HUES64 (cell line): ENCODE measurements at regions not wholly inside any gene's neighbourhood (a gene's known extent, or its start where the extent isn't known, plus 50 kb on each side); places are given as distances from the start of the nearest gene placed in this dataset.

Experiments used
- H3K27ac ChIP-seq: 2 replicates; pipeline ENCODE4 v1.7.0; 2013; ENCODE audit warnings: low read depth, low read length, inconsistent platforms
- H3K27me3 ChIP-seq: 2 replicates; pipeline ENCODE4 v1.6.1; 2013; ENCODE audit warnings: mild to moderate bottlenecking, low read length; ENCODE audit not compliant: insufficient read depth
- H3K36me3 ChIP-seq: 2 replicates; pipeline ENCODE4 v1.6.1; 2013; ENCODE audit warnings: mild to moderate bottlenecking, low read length; ENCODE audit not compliant: insufficient read depth
- H3K4me1 ChIP-seq: 2 replicates; pipeline ENCODE4 v1.6.1; 2013; ENCODE audit warnings: mild to moderate bottlenecking, low read length, moderate library complexity; ENCODE audit not compliant: insufficient read depth
- H3K4me3 ChIP-seq: 2 replicates; pipeline ENCODE4 v1.5.1; 2013; ENCODE audit warnings: mild to moderate bottlenecking, low read length, moderate library complexity
- H3K9ac ChIP-seq: 2 replicates; pipeline ENCODE4 v1.6.1; 2013; ENCODE audit warnings: mild to moderate bottlenecking, low read depth, low read length
- H3K9me3 ChIP-seq: 2 replicates; pipeline ENCODE4 v1.6.1; 2013; ENCODE audit warnings: low read depth, low read length; ENCODE audit not compliant: insufficient read depth
- WGBS: fragments of 150-250, 120-280 bp; methylation state at CpG from one replicate; pipeline ENCODE4 v1.1.7; 2013; ENCODE audit warnings: missing lambda C conversion rate; 5-methylcytosine and 5-hydroxymethylcytosine counted together

DNA sequence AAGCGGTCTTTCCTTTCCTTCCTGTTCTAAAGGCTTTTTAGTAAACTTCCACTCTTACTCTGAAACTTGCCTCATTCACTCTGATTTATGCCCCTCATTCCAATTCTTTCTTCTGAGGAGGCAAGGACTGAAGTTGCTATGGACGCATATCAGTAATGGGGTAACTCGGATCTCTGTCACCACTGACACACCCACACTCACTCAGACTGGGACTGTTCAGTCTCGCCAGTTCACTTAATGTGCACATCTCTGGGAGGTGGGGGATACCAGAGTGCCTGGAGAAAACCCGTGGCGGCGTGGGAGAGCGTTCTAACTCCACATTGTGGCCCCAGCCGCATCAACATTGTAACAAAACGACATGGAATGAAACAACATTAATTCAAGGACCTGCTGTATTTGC, 1139.3 kb upstream of the CELF2 start:
- no peak overlapping the region for H3K4me3 ChIP-seq
- no peaks in the 10 kb centered on the region for H3K4me1 ChIP-seq
- no peak overlapping the region for H3K9ac ChIP-seq
- H3K36me3 ChIP-seq, result no peaks in the 10 kb centered on the region
- no peak overlapping the region for H3K27ac ChIP-seq
- 96% methylated on average over 10 of the region's 10 CpGs for WGBS
- H3K9me3 ChIP-seq, result peaks cover 11% of the 10 kb centered on the region; the same call in 1 of the 2 replicates
- no peaks in the 10 kb centered on the region for H3K27me3 ChIP-seq

GRCh38 chr10:9885761-9886160, 1131.9 kb upstream of the CELF2 start:
- H3K9me3 ChIP-seq, result peaks cover 16% of the 10 kb centered on the region; the same call in 1 of the 2 replicates
- H3K4me3 ChIP-seq, result no peak overlapping the region
- H3K27ac ChIP-seq, result no peak overlapping the region
- H3K9ac ChIP-seq, result no peak overlapping the region
- H3K4me1 ChIP-seq, result no peaks in the 10 kb centered on the region
- H3K27me3 ChIP-seq, result no peaks in the 10 kb centered on the region
- 100% methylated on average over 3 of the region's 3 CpGs for WGBS
- H3K36me3 ChIP-seq, result no peaks in the 10 kb centered on the region

- no peak overlapping the region for H3K9ac ChIP-seq
- WGBS, result 80% methylated on average over 1 of the region's 1 CpG
- no peak overlapping the region for H3K27ac ChIP-seq
Measured at GRCh38 chr10:9886772-9887171, 1130.9 kb upstream of the CELF2 start.

DNA sequence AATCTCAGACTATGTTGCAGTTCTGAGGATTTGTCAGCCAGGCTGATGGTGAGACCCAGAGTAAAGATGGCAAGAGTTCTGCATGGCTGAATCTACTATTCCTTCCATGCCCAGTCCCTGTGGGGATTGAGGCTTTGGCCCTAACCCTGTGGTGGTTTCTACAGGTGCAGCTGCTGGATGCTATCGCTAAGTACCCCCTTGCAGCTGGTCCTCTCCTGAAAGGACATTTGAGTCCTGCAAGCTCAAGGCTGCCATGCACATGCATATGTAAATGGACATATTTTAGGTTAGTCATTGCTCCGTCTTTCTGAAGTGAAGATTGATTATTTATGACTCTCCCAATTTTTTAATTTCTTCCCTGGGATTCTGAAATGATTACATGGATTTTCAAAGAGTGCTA, 1122.2 kb upstream of the CELF2 start:
- WGBS, result 90% methylated on average over 2 of the region's 2 CpGs
- Histone ChIP-seq H3K36me3 (no peaks in the 10 kb centered on the region), H3K27ac (no peak overlapping the region), H3K27me3 (no peaks in the 10 kb centered on the region), H3K4me3 (no peak overlapping the region), H3K9ac (no peak overlapping the region), H3K9me3 (no peaks in the 10 kb centered on the region; the same call in 1 of the 2 replicates), H3K4me1 (0 out of 2 replicates have a peak, but pooled peaks cover 4% of the 10 kb centered on the region)

More at GRCh38 chr10:9886772-9887171, 1130.9 kb upstream of the CELF2 start:
- peaks cover 16% of the 10 kb centered on the region; the same call in 1 of the 2 replicates for H3K9me3 ChIP-seq
- H3K27me3 ChIP-seq, result no peaks in the 10 kb centered on the region
- no peaks in the 10 kb centered on the region for H3K4me1 ChIP-seq
- no peaks in the 10 kb centered on the region for H3K36me3 ChIP-seq
- no peak overlapping the region for H3K4me3 ChIP-seq

- Histone ChIP-seq H3K27me3 (no peaks in the 10 kb centered on the region), H3K4me1 (0 out of 2 replicates have a peak, but pooled peaks cover 4% of the 10 kb centered on the region), H3K9me3 (no peaks in the 10 kb centered on the region; the same call in 1 of the 2 replicates), H3K9ac (no peak overlapping the region), H3K36me3 (no peaks in the 10 kb centered on the region), H3K27ac (no peak overlapping the region), H3K4me3 (no peak overlapping the region)
Measured at GRCh38 chr10:9895981-9896380, 1121.7 kb upstream of the CELF2 start.

DNA sequence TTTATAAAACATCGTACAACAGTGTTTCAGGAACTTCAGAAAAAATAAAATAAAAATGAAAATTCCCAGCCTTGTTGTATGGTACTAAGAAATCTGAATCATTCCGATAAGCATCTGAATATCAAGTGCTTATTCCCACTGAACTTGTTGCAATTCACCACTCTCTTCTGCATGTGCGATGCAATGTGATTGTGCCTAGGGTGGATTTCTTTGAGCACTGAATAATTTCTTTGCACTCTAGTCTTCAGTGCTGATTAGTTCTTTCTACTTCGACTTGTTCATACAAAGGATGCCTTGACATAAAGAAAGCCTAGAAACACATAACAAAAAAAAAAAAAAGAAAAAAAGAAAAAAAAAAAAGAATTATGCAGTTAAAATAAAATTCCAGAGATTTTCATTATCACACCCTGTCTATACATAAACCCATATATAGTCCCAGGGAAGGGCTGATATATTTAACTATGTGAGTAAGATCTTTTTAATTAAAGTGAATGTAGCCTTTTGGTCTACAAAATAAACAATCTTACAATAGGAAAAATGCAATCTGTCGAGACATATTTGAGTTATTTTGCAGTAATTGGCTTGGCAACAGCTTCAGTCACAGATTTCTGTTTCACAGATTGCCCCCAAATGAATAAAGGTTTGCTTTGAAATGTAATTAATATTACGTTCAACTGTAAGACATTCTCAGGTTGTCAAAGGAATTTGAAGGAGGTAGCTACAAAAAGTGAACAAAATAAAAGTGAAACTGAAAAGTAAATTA, 1118.9 kb upstream of the CELF2 start:
- Histone ChIP-seq H3K27ac (no peak overlapping the region), H3K4me3 (no peak overlapping the region), H3K9me3 (no peaks in the 10 kb centered on the region), H3K36me3 (no peaks in the 10 kb centered on the region), H3K4me1 (0 out of 2 replicates have a peak, but pooled peaks cover 4% of the 10 kb centered on the region), H3K9ac (no peak overlapping the region), H3K27me3 (no peaks in the 10 kb centered on the region)
- 74% methylated on average over 4 of the region's 6 CpGs for WGBS

- Histone ChIP-seq H3K9ac (no peak overlapping the region), H3K9me3 (peaks cover 1% of the 10 kb centered on the region), H3K4me3 (no peak overlapping the region), H3K27ac (no peak overlapping the region), H3K27me3 (no peaks in the 10 kb centered on the region), H3K4me1 (0 out of 2 replicates have a peak, but pooled peaks cover 4% of the 10 kb centered on the region), H3K36me3 (no peaks in the 10 kb centered on the region)
Measured at GRCh38 chr10:9900751-9901150, 1116.9 kb upstream of the CELF2 start.

DNA sequence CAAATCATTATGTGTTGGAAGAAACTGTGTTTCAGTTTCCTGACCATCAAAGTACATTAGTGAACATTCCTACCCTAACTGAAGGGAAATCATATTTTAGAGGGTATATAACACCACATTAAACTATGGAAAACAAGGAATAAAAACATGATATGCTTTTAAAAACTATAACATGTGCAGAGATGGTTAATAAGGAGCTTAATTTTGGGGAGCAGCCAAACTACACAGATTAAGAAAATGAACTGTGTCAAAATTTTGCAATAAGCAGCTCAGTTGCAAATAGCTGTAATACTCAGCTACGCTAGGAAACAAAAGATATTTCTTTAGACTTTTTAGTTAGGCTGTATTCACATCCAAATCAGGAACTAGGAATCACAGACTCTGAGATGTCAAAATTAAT, 1115.7 kb upstream of the CELF2 start:
- 100% methylated on average over 1 of the region's 1 CpG for WGBS
- no peak overlapping the region for H3K27ac ChIP-seq
- H3K27me3 ChIP-seq, result no peaks in the 10 kb centered on the region
- H3K4me1 ChIP-seq, result no peaks in the 10 kb centered on the region
- no peak overlapping the region for H3K9ac ChIP-seq
- peaks cover 5% of the 10 kb centered on the region for H3K9me3 ChIP-seq
- no peak overlapping the region for H3K4me3 ChIP-seq
- H3K36me3 ChIP-seq, result no peaks in the 10 kb centered on the region

- no peak overlapping the region for H3K4me3 ChIP-seq
- WGBS, result 76% methylated on average over 1 of the region's 1 CpG
- H3K4me1 ChIP-seq, result peaks cover 6% of the 10 kb centered on the region; the same call in 1 of the 2 replicates
- H3K9me3 ChIP-seq, result peaks cover 5% of the 10 kb centered on the region
- H3K36me3 ChIP-seq, result no peaks in the 10 kb centered on the region
- H3K27ac ChIP-seq, result no peak overlapping the region
- no peak overlapping the region for H3K9ac ChIP-seq
- no peaks in the 10 kb centered on the region for H3K27me3 ChIP-seq
Measured at GRCh38 chr10:9910446-9910845, 1107.2 kb upstream of the CELF2 start.

GRCh38 chr10:9911488-9911887, 1106.2 kb upstream of the CELF2 start:
- no peak overlapping the region for H3K9ac ChIP-seq
- peaks cover 6% of the 10 kb centered on the region; the same call in 1 of the 2 replicates for H3K4me1 ChIP-seq
- no peaks in the 10 kb centered on the region for H3K9me3 ChIP-seq
- peak overlapping the region; percentile 82; the same call in 1 of the 2 replicates for H3K27ac ChIP-seq
- no peak overlapping the region for H3K4me3 ChIP-seq
- WGBS, result 61% methylated on average over 7 of the region's 7 CpGs
- no peaks in the 10 kb centered on the region for H3K27me3 ChIP-seq
- H3K36me3 ChIP-seq, result no peaks in the 10 kb centered on the region

GRCh38 chr10:9913876-9914514, 1103.7 kb upstream of the CELF2 start:
- WGBS, result 96% methylated on average over 5 of the region's 5 CpGs
- no peaks in the 10 kb centered on the region for H3K36me3 ChIP-seq

More at GRCh38 chr10:9913876-9914514, 1103.7 kb upstream of the CELF2 start:
- H3K9me3 ChIP-seq, result no peaks in the 10 kb centered on the region
- H3K4me1 ChIP-seq, result peaks cover 6% of the 10 kb centered on the region; the same call in 1 of the 2 replicates
- no peak overlapping the region for H3K27ac ChIP-seq
- no peak overlapping the region for H3K9ac ChIP-seq
- no peak overlapping the region for H3K4me3 ChIP-seq
- no peaks in the 10 kb centered on the region for H3K27me3 ChIP-seq
